Skeletal muscle satellite cell (primary cell): ENCODE measurements at regions not wholly inside any gene's neighbourhood (a gene's known extent, or its start where the extent isn't known, plus 50 kb on each side); places are given as distances from the start of the nearest gene placed in this dataset.

Experiments
- H3K27me3 ChIP-seq: 2 replicates; pipeline ENCODE4 v1.7.0; 2013; ENCODE audit warnings: low read length; ENCODE audit not compliant: control insufficient read depth, insufficient read depth
- H3K36me3 ChIP-seq: 2 replicates; pipeline ENCODE4 v1.7.0; 2013; ENCODE audit warnings: mild to moderate bottlenecking, control low read depth, low read length; ENCODE audit not compliant: insufficient read depth
- H3K4me1 ChIP-seq: 2 replicates; pipeline ENCODE4 v1.7.0; 2013; ENCODE audit warnings: low read length; ENCODE audit not compliant: control insufficient read depth, insufficient read depth
- H3K4me2 ChIP-seq: 2 replicates; pipeline ENCODE4 v1.7.0; 2013; ENCODE audit warnings: mild to moderate bottlenecking, low read length
- H3K4me3 ChIP-seq: 2 replicates; pipeline ENCODE4 v1.7.0; 2013; ENCODE audit warnings: low read length
- H3K9ac ChIP-seq: 2 replicates; pipeline ENCODE4 v1.7.0; 2013; ENCODE audit warnings: mild to moderate bottlenecking, low read depth, low read length, moderate library complexity
- H3K9me3 ChIP-seq: replicated peaks from 2 replicates; pipeline ENCODE4 v1.7.0; 2013; ENCODE audit warnings: mild to moderate bottlenecking, control low read depth, low read length

DNA sequence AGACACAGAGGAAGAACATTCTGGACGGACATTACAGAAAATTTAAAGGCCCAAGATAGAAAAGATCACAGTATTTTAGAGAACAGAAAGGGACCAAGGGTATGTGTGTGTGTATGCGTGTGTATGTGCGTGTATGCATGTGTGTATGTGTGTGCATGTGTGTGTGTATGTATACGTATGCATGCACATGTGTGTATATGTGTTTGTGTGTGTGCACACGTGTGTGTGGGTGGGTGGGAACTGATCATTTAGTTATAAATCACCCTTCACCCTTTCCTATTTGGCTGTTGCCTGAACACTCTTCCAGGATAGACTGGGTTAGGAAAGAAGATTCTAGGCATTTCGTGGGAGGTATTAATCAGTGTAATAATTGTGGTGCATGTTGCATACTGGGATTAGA lies 634.4 kb downstream of the DHX35 start:
- Histone ChIP-seq H3K4me3 (no peak overlapping the region), H3K36me3 (no peaks in the 10 kb centered on the region), H3K4me2 (no peak overlapping the region), H3K9ac (no peak overlapping the region), H3K27me3 (no peaks in the 10 kb centered on the region), H3K9me3 (no peaks in the 10 kb centered on the region), H3K4me1 (no peaks in the 10 kb centered on the region)

DNA sequence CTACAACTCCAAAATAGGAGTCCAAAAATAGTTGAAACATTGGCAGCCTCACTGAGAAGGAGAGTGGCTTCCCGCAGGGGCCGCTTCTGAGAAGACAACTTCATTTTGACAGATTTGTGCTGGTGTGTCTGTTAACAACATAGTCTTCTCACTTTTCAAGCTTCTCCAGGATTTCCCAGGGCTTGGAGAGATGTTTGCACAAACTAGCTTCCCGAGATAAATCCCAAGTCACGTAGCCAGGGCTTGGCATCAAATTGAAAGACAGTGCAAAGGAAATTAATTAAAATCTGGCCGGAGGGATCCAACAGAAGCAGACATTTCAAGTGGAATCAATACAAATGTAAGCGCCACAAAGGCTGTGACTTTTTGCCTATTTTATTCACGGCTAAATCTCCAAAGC lies 630.2 kb downstream of the DHX35 start:
- H3K4me3 ChIP-seq, result no peak overlapping the region
- no peaks in the 10 kb centered on the region for H3K36me3 ChIP-seq
- H3K4me2 ChIP-seq, result no peak overlapping the region
- no peaks in the 10 kb centered on the region for H3K27me3 ChIP-seq
- no peak overlapping the region for H3K9ac ChIP-seq
- no peaks in the 10 kb centered on the region for H3K9me3 ChIP-seq
- no peaks in the 10 kb centered on the region for H3K4me1 ChIP-seq

DNA sequence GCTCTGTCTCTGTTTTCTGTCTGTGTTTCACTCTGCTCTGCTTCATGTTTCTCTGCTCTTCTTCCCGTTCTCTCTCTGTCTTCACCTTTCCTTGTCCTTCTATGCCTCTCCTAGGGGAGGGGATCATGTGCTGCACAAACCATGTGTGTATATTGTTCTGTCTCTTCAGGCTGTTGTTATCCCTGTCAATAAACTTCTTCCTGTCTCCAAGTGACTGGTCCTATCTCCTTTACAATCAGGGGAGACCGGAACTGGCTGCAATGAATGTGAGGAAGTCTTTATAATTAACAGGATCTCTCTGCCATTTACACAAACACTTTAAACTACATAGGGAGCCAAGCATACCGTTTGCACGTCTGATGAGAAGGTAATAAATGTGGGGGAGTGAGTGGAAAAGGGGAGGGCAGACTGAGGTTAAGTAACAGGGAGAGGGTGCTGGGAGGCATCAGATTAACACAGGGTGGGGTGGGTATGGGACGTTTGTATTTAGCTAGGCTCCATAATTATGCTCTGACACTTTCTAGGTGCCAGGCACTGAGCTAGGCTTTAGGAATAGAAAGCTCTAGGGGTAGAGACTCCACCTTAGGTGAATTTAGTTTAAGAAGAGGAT lies 626.1 kb downstream of the DHX35 start:
- Histone ChIP-seq H3K4me3 (no peak overlapping the region), H3K27me3 (no peaks in the 10 kb centered on the region), H3K9ac (no peak overlapping the region)

DNA sequence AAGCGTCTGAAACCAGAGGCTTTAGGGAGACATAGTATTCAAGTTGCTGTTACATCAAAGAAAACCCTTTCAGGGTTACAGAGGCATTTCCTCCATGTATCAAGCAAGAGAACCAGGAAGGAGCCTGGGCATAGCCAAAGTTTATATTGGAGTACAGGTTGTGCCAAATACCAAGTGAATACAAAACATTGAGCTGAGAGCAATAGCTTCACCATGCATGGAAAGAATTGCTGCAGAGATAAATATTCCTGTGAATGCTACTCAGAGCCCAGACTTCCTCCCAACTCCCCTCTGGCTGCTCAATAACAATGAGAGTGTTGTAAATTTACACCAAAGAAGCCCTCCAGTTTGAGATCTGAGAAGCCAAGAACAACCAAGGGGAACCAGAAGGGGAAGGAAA lies 618.9 kb downstream of the DHX35 start:
- no peak overlapping the region for H3K4me3 ChIP-seq
- no peaks in the 10 kb centered on the region for H3K36me3 ChIP-seq
- no peak overlapping the region for H3K9ac ChIP-seq
- H3K27me3 ChIP-seq, result no peaks in the 10 kb centered on the region
- no peaks in the 10 kb centered on the region for H3K4me1 ChIP-seq
- no peaks in the 10 kb centered on the region for H3K9me3 ChIP-seq
- no peak overlapping the region for H3K4me2 ChIP-seq

More for the DNA sequence above, 626.1 kb downstream of the DHX35 start:
- Histone ChIP-seq H3K36me3 (no peaks in the 10 kb centered on the region), H3K4me2 (no peak overlapping the region), H3K4me1 (no peaks in the 10 kb centered on the region), H3K9me3 (no peaks in the 10 kb centered on the region)

DNA sequence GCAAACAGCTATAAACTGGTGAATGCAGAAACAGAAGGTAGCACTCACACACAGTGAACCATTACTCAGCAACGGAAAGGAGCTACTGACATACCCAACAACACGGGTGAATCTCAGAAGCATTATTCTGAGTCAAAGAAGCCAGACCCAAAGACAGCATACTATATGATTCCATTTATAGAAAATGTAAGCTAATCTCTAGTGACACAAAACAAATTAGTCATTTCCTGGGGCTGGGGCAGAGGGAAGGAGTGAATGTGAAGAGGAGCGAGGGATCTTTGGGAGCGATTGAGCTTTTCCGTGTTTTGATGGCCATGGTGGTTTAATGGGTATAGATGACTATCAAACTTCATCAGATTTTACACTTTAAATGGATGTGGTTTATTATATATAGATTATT lies 614.6 kb downstream of the DHX35 start:
- Histone ChIP-seq H3K4me2 (no peak overlapping the region), H3K9me3 (no peaks in the 10 kb centered on the region), H3K36me3 (no peaks in the 10 kb centered on the region), H3K4me3 (no peak overlapping the region), H3K9ac (no peak overlapping the region), H3K4me1 (no peaks in the 10 kb centered on the region), H3K27me3 (no peaks in the 10 kb centered on the region)

DNA sequence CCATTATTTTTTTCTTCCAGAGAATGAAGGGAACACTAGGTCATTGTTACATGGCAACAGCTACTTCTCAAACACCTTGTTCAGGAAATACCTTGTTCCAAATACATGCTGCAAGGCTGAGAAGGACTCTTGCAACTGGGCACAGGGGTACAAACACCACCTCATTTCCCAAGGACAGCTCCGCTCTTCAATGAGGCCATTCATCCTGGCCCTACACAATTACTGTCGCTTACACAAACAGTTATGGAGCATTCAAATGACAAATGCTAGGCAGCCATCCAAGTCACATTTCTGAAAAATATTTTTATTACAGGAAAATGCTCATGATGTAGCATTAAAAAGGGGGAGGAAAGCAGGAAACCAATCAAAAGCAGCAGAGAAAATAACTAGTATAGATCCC lies 611.9 kb downstream of the DHX35 start:
- Histone ChIP-seq H3K4me3 (no peak overlapping the region), H3K4me1 (no peaks in the 10 kb centered on the region)

DNA sequence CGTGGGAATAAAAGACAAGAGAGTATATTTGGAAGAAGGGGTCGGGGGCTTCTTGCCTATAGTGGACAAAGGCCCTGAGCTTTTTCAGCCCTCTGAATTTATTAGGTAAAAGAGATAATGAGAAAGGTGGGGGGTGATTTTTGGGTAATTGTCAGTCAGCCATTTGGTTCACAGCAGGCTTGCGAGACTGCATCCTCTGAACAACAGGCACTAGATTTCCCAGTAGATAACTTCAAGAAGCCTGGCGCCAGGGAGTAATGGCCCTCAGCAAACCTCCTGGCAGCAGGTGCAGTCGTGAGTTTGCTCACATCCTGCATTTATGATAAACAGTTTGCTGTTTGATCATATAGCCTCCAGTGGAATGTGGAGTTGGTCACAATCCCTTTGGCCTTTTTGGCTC lies 609.0 kb downstream of the DHX35 start:
- Histone ChIP-seq H3K36me3 (no peaks in the 10 kb centered on the region), H3K4me2 (no peak overlapping the region), H3K27me3 (no peaks in the 10 kb centered on the region), H3K4me3 (no peak overlapping the region), H3K9me3 (no peaks in the 10 kb centered on the region), H3K4me1 (no peaks in the 10 kb centered on the region), H3K9ac (no peak overlapping the region)

More for the DNA sequence above, 611.9 kb downstream of the DHX35 start:
- H3K9me3 ChIP-seq, result no peaks in the 10 kb centered on the region
- no peak overlapping the region for H3K9ac ChIP-seq
- no peaks in the 10 kb centered on the region for H3K36me3 ChIP-seq
- H3K27me3 ChIP-seq, result no peaks in the 10 kb centered on the region
- H3K4me2 ChIP-seq, result no peak overlapping the region

DNA sequence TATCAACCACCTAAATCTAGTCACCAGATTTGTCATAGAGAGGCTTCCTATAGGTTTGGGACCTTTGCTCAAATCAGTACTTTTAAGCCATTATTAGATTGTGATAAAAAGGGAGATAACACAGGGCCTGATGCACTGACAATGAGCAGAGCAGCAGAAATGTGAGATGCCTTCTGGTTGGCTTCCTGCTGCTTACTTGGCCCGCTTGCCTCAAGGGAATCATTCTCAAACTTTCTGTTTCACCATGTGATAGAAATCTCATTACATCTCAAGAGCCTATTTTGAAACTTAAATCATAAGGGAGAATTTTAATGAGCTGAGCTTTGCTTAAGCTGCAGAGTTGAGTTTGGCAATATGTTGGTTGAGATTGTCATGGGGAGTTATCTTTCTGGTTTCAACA lies 606.0 kb downstream of the DHX35 start:
- Histone ChIP-seq H3K36me3 (no peaks in the 10 kb centered on the region), H3K9ac (no peak overlapping the region), H3K4me1 (no peaks in the 10 kb centered on the region), H3K4me3 (no peak overlapping the region), H3K4me2 (no peak overlapping the region), H3K9me3 (no peaks in the 10 kb centered on the region), H3K27me3 (no peaks in the 10 kb centered on the region)

DNA sequence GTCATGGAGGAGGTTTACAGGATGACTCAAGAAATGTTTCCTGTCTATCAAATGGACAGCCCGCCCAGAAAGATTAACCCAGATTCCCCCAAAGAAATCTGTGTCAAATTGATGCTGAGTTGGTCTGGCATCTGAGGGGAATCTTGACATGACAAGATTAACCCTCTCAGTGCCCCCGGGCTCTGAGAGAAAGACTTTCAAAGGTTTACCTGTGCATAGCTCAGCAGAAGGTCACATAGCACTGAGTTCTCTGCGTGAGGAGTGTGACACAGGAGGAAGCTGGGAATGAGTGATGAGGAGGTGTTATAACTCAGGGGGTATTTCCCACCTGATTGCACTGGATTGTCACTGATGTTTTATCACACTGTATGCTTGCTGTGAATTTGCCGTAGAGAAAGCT lies 601.2 kb downstream of the DHX35 start:
- no peaks in the 10 kb centered on the region for H3K36me3 ChIP-seq
- H3K9ac ChIP-seq, result no peak overlapping the region
- no peaks in the 10 kb centered on the region for H3K27me3 ChIP-seq
- H3K9me3 ChIP-seq, result no peaks in the 10 kb centered on the region
- no peaks in the 10 kb centered on the region for H3K4me1 ChIP-seq
- no peak overlapping the region for H3K4me3 ChIP-seq
- no peak overlapping the region for H3K4me2 ChIP-seq

DNA sequence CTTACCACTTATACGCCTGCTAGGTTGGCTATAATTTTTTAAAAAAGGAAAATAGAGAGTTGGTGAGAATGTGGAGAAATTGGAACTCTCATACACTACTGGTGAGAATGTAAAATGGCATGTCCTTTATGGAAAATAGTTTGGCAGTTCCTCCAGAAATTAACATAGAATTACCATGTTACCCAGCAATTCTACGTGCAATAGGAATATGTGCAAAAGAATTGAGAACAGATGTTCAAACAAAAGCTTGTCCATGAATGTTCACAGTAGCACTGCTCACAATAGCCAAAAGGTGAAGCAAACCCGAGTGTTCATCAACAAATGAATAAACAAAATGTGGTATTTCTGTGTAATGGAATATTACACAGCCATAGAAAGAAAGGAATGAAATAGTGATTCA lies 592.2 kb downstream of the DHX35 start:
- Histone ChIP-seq H3K36me3 (no peaks in the 10 kb centered on the region), H3K4me1 (no peaks in the 10 kb centered on the region), H3K4me3 (no peak overlapping the region), H3K9me3 (no peaks in the 10 kb centered on the region), H3K4me2 (no peak overlapping the region), H3K9ac (no peak overlapping the region), H3K27me3 (no peaks in the 10 kb centered on the region)

DNA sequence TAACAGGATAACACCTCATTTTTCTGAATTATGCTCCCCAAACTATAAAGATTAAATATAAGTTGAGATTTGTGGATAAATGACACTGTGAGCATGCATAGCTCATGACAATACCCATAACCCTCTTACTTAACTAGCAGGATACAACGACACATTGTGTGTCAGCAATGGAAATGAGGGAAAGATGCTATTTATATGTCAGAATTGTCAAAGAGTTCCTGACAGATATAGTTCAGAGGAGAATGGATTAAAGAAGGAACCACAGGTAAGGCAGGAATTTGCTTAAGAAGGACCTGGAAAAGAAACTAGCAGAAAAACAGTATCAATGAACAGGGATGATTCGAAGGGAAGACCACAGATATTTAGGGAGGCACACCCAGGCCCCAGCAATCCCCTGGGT lies 591.0 kb downstream of the DHX35 start:
- Histone ChIP-seq H3K4me2 (no peak overlapping the region), H3K4me1 (no peaks in the 10 kb centered on the region), H3K9ac (no peak overlapping the region), H3K9me3 (no peaks in the 10 kb centered on the region), H3K4me3 (no peak overlapping the region), H3K27me3 (no peaks in the 10 kb centered on the region), H3K36me3 (no peaks in the 10 kb centered on the region)

DNA sequence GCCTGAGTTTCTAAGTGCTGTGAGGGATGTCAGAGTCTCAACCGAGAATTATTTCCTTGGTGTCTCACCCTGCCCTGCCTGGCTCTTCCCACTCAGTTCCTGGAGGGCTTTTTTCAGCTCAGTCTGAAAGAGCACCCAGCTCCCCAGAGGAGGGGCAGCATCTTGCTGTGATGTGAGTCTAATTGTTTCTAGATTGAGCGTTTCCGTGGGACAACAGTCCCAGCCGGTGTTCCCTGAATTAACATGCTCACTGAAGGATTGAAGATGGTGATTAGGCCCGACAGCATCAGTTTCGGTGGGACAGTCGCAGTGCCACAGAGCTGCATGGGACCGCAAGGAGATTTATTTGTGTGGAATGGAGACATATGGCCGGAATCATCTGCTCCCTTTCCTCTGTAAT lies 587.6 kb downstream of the DHX35 start:
- Histone ChIP-seq H3K4me2 (no peak overlapping the region), H3K9me3 (no peaks in the 10 kb centered on the region), H3K4me3 (no peak overlapping the region), H3K9ac (no peak overlapping the region), H3K27me3 (no peaks in the 10 kb centered on the region), H3K4me1 (no peaks in the 10 kb centered on the region), H3K36me3 (no peaks in the 10 kb centered on the region)
